GM12864 (cell line): ENCODE measurements at regions not wholly inside any gene's neighbourhood (a gene's known extent, or its start where the extent isn't known, plus 50 kb on each side); places are given as distances from the start of the nearest gene placed in this dataset.

Experiments
- DNase-seq: peaks from one replicate; pipeline ENCODE4 v3.0.0-alpha.2; 2011; ENCODE audit warnings: low read depth
- H3K4me3 ChIP-seq: 2 replicates; pipeline ENCODE4 v1.5.1; 2011; ENCODE audit warnings: mild to moderate bottlenecking, low read depth, low read length, control low read depth
- TF ChIP-seq, protein P1 (sequence below): IDR thresholded peaks from 2 replicates; pipeline ENCODE4 v1.5.1; 2011; ENCODE audit warnings: low read depth, mild to moderate bottlenecking, moderate library complexity, low read length, control low read depth, inconsistent platforms; ENCODE audit errors: missing control alignments

DNA sequence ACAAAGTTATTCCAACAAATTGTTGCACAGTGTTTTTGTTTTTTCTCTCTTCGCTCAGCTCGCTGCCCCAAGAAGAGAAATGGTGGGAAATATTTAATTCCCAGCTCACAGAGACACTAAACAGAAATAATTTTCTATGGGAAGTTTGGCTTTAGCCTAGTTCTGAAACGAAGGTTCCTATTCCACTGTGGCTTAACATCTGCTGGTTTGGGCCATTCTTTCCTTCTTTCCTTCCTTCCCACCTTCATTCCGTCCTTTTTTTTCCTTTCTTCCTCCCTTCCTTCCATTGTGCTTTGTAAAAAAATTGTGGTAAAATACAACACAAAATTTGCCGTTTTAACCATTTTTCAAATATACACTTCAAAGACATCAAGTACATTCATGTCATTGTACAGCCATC, 393.5 kb upstream of the SOX9 start:
- no peak overlapping the region for H3K4me3 ChIP-seq

DNA sequence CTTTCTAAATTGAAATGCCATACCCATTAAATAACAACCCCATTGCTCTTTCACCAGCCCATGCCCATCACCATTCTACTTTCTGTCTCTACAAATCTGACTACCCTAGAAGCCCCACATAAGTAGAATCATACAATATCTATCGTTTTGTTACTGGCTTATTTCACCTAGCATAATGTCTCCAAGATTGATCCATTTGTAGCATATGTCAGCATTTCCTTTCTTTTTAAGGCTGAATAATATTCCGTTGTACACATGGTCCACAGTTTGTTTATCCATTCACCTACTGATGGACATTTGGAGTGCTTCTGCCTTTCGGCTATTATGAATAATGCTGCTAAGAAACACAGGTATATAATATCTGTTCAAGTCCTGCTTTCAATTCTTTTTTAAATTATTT, 393.1 kb upstream of the SOX9 start:
- H3K4me3 ChIP-seq, result no peak overlapping the region
- TF ChIP-seq, protein P1, sequence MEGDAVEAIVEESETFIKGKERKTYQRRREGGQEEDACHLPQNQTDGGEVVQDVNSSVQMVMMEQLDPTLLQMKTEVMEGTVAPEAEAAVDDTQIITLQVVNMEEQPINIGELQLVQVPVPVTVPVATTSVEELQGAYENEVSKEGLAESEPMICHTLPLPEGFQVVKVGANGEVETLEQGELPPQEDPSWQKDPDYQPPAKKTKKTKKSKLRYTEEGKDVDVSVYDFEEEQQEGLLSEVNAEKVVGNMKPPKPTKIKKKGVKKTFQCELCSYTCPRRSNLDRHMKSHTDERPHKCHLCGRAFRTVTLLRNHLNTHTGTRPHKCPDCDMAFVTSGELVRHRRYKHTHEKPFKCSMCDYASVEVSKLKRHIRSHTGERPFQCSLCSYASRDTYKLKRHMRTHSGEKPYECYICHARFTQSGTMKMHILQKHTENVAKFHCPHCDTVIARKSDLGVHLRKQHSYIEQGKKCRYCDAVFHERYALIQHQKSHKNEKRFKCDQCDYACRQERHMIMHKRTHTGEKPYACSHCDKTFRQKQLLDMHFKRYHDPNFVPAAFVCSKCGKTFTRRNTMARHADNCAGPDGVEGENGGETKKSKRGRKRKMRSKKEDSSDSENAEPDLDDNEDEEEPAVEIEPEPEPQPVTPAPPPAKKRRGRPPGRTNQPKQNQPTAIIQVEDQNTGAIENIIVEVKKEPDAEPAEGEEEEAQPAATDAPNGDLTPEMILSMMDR, result no peak
- no peak for DNase-seq

More for the DNA sequence above, 393.5 kb upstream of the SOX9 start:
- TF ChIP-seq, protein P1, result no peak
- DNase-seq, result no peak

DNA sequence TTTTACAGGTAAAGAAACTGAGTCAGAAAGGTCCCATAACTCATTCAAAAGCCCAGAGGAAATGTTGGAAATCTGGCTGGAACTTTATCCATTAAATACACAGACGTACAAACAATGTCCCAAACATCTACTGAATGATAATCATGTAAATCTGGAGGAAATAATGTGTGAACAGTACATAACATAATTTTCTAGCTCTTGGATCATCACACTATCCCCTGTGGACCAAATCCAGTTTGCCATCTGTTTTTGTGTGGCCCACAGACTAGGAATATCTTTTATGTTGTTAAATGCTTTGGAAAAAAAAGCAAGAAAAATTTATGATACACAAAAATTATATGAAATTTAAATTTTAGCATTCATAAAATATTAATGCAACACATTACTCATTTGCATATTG, 389.9 kb upstream of the SOX9 start:
- H3K4me3 ChIP-seq, result no peak overlapping the region
- no peak for DNase-seq
- TF ChIP-seq, protein P1, result no peak

DNA sequence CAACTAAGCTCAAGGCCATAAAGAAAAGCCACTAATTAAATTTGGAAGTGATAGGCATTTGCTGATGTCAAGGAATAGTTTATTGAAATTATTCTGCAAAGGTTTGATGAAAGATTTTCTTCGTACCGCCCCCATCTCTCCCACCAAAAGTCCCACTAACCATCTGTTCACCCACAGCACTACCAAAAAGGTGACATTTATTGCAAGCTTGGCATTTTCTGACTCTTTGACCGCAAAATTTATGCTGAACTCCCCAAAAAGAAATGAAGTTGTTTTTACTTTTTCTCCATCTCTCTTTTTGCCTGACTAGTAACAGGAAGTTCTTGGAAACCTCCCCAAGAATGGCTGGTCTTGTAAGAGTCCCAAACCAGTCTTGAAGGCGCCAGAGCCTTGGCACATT, 384.9 kb upstream of the SOX9 start:
- no peak for DNase-seq
- TF ChIP-seq, protein P1, result no peak
- no peak overlapping the region for H3K4me3 ChIP-seq

DNA sequence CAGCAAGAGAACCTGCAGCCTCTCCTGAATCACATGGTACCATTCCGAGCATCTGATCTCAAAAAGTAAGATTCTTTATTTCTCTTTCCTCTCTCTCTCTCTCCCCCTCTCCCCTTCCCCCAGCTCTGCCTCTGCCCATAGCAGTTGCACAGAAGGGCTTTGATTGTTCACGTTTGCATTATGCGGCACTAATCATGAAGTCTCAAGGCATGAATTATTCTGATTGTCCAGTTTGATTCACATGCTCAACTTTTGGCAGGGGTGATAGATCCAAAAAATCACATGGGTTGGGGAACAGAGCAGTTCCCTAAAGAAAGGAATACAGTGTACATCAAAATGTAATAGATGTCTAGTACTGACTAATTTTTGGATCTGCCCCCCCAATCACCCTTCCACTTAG, 380.0 kb upstream of the SOX9 start:
- no peak overlapping the region for H3K4me3 ChIP-seq
- TF ChIP-seq, protein P1, result no peak

DNA sequence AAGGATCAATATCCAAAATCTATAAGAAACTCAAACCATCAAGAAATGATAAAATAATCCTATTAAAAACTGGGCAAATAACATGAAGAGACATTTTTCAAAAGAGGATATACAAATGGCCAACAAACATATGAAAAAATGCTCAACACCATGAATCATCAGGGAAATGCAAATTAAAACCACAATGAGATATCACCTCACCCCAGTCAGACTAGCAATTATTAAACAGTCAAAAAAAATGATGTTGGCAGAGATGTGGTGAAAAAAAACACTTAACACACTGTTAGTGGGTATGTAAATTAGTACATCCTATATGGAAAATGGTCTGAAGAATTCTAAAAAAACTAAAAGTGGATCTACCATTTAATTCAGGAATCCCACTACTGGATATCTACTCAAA, 379.0 kb upstream of the SOX9 start:
- no peak for DNase-seq
- TF ChIP-seq, protein P1, result no peak
- H3K4me3 ChIP-seq, result no peak overlapping the region

More for the DNA sequence above, 380.0 kb upstream of the SOX9 start:
- DNase-seq, result no peak

DNA sequence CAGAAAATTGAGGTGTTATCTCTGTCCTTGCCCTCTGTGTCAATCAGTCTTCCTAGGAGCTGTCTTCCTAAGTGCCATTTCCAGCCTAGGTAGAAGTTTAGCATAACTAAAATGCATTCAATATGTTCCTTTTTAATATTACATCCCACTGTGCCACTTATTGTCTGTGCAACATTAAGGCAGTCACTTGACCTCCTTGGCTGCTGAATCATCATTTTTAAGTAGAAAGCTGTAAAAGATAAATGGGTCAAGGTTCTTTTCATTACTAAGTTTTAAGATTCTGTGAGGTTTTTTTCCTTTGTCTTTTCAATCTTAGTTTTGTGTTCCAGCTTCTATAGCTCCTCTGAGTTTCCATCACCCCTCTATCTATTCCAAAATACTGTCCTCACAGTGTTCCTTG, 371.9 kb upstream of the SOX9 start:
- TF ChIP-seq, protein P1, result no peak
- no peak overlapping the region for H3K4me3 ChIP-seq
- no peak for DNase-seq
